Memory B cell (primary cell): ENCODE measurements at regions not wholly inside any gene's neighbourhood (a gene's known extent, or its start where the extent isn't known, plus 50 kb on each side); places are given as distances from the start of the nearest gene placed in this dataset.
"Not testable (repeated sequence)": the region's sequence is repeated elsewhere in the genome, so short reads cannot be mapped to it uniquely, and the experiment has no call there.

Experiments used
- ATAC-seq: fragments of 150-1000 bp; cut with Tn5 transposase; 2 replicates; pipeline ENCODE4 v1.10.0; 2021; ENCODE audit warnings: low read depth, mild to moderate bottlenecking, moderate library complexity
- DNase-seq, 2 donors: peaks; one replicate each; pipeline ENCODE4 v3.0.0; 2022; ENCODE audit warnings: low spot score in 2 of 2
- H3K27ac Mint-ChIP-seq: one replicate; pipeline ENCODE4 v1.8.0; 2022; ENCODE audit warnings: mild to moderate bottlenecking, moderate library complexity, mixed read lengths
- H3K27me3 Mint-ChIP-seq: one replicate; pipeline ENCODE4 v1.8.0; 2022; ENCODE audit warnings: mixed read lengths
- H3K36me3 Mint-ChIP-seq: one replicate; pipeline ENCODE4 v1.8.0; 2022; ENCODE audit warnings: mild to moderate bottlenecking, mixed read lengths
- H3K4me1 Mint-ChIP-seq: one replicate; pipeline ENCODE4 v1.8.0; 2022; ENCODE audit warnings: mixed read lengths
- H3K4me3 Mint-ChIP-seq: one replicate; pipeline ENCODE4 v1.8.0; 2022; ENCODE audit warnings: mild to moderate bottlenecking, moderate library complexity, mixed read lengths
- H3K9me3 Mint-ChIP-seq: one replicate; pipeline ENCODE4 v1.8.0; 2022; ENCODE audit warnings: mixed read lengths

DNA sequence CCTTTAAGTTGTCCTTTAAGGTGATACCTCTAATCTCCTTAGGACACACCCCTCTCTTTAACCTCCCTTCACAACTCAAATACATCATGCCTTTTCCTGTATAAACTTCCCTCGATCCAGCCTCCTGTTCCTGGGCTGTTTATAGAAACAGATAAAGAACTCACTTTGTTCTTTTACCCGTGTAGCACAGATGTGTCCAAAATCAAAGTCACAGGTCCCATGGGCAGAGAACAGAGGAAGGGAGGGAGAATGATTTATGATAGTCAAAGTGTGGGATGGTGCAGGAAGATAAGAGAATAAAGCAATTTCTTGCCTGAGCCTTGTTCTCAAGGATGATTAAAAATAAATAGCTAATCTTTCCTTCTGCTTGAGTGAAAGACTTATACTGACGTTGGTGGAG, 50.3 kb upstream of the CABCOCO1 start:
- Mint-ChIP-seq H3K27ac (no peak overlapping the region), H3K9me3 (no peaks in the 10 kb centered on the region), H3K36me3 (no peaks in the 10 kb centered on the region), H3K4me3 (no peak overlapping the region), H3K27me3 (peaks cover 2% of the 10 kb centered on the region), H3K4me1 (no peaks in the 10 kb centered on the region)
- ATAC-seq (no peak), DNase-seq (no peak)

DNA sequence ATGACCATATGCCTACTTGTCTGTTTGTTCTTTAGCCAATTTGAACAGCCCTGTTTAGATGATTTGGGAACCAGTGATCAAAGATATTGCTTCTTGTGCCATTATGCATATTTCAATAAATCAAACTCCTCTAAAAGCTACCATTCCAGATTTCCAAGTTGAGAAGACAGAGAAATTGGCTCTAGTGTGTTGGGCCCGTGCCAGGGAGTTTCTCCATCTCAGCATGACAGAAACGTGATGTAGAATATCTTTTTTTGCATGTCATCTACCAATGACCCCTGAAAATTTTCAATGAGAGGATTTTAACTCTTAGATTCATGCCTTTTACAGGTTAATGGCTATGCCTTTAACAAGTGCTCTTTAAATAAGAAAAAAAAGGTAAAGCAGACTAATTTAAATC, 50.7 kb upstream of the CABCOCO1 start:
- no peaks in the 10 kb centered on the region for H3K36me3 Mint-ChIP-seq
- no peak overlapping the region for H3K27ac Mint-ChIP-seq
- DNase-seq (no peak), ATAC-seq (no peak)
- H3K9me3 Mint-ChIP-seq = no peaks in the 10 kb centered on the region
- no peaks in the 10 kb centered on the region for H3K4me1 Mint-ChIP-seq
- H3K4me3 Mint-ChIP-seq = no peak overlapping the region
- H3K27me3 Mint-ChIP-seq = peaks cover 2% of the 10 kb centered on the region

DNA sequence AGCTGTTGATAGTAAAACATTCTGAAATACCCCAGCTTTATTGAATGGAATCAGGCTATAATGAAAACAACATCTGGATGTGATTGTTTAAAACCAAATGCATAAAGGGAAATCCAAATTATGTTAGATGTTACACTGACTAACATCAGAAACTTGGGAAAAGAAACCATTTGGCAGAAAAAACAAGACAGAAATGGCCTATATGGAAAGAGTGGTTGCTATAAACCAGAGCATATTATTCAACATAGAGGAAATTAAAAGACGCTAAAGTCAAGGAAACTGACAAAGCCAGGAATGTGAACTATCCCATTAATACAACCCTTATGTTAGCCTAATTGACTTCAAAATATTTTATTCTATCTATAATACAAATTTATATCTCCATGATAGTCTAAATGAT, 53.0 kb upstream of the CABCOCO1 start:
- no peak overlapping the region for H3K27ac Mint-ChIP-seq
- DNase-seq = no peak
- no peaks in the 10 kb centered on the region for H3K36me3 Mint-ChIP-seq
- H3K4me3 Mint-ChIP-seq = no peak overlapping the region
- no peak for ATAC-seq
- H3K27me3 Mint-ChIP-seq = peaks cover 4% of the 10 kb centered on the region
- H3K4me1 Mint-ChIP-seq = no peaks in the 10 kb centered on the region
- H3K9me3 Mint-ChIP-seq = no peaks in the 10 kb centered on the region

DNA sequence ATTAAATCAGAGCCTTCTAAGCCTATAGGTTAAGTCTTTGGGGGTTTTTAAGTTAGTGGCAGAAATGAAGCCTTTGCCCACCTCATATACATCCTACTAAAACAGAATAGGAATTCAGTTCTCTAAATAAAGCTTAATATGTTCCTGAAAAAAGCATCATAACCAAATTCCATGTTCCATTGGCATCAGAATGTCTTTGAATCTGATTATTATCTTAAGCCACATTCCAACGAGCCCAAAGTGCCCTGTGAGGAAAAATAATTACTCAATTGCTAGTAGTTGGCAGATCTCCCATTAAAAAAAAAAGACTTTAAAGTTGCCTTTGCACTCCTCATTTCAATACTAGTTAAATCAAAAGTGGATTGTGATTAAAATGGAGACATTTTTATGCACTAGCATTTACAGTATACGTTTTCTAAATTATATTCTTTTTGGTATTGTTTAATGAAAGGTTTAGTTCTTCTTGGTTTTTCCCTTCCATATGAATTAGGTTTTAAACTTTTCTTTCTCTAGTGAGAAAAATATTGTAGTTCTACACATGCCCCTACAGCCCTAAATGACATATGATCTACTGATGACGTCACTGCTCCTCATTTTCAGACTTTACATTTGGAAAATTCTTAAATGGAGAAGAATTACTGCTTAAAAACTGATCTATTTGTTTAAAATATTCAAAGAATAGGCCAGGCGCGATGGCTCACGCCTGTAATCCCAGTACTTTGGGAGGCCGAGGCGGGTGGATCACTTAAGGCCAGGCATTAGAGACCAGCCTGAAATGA, 54.3 kb upstream of the CABCOCO1 start:
- DNase-seq = no peak
- H3K4me3 Mint-ChIP-seq = no peak overlapping the region
- H3K9me3 Mint-ChIP-seq = no peaks in the 10 kb centered on the region
- peaks cover 3% of the 10 kb centered on the region for H3K27me3 Mint-ChIP-seq
- no peak for ATAC-seq
- H3K4me1 Mint-ChIP-seq = no peaks in the 10 kb centered on the region
- no peak overlapping the region for H3K27ac Mint-ChIP-seq
- H3K36me3 Mint-ChIP-seq = no peaks in the 10 kb centered on the region

DNA sequence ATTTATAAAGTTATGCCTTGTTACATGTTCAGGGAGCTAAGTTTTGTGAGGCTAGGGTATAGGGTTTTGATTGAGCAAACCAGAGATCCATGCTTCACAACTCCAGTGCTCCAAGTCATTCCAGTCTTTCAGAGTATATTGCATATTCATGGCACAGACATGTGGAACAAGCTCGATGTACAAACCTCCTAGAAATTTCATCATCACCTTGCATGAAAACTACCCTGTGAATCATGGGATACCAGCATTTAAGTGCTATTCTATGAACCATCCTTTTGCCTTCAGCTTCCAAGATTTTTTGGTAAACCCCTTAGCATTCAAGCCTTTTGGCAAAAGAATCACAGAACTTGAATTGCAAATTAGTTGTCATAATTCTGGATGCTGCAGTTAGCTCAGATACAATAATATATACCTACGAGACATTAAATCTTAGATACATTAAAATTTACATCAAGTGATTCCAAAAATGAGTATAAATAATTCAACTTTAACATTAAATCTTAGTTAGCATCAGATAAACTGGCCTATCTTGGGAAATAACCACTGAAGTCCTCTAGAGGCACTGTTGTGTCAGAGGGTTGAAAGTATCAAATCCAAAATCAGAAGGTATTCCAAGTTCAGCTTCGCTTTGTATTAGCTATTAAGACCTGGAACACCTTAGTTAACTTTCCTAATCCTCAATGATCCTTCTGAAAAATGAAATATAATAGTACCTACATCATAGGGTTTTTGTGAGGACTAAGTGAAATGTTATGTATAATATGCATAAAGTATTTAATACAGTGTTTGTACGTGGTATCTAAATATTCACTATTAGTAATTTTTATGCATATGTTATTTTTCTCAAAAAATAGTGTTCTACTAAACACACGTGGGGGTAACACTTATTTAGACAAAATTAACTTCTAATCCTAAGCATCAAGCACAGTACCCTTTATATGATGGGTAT, 55.5 kb upstream of the CABCOCO1 start:
- no peaks in the 10 kb centered on the region for H3K4me1 Mint-ChIP-seq
- H3K27ac Mint-ChIP-seq = no peak overlapping the region
- no peaks in the 10 kb centered on the region for H3K9me3 Mint-ChIP-seq
- H3K36me3 Mint-ChIP-seq = no peaks in the 10 kb centered on the region
- H3K27me3 Mint-ChIP-seq = peaks cover 5% of the 10 kb centered on the region
- no peak for DNase-seq
- no peak for ATAC-seq
- H3K4me3 Mint-ChIP-seq = no peak overlapping the region

DNA sequence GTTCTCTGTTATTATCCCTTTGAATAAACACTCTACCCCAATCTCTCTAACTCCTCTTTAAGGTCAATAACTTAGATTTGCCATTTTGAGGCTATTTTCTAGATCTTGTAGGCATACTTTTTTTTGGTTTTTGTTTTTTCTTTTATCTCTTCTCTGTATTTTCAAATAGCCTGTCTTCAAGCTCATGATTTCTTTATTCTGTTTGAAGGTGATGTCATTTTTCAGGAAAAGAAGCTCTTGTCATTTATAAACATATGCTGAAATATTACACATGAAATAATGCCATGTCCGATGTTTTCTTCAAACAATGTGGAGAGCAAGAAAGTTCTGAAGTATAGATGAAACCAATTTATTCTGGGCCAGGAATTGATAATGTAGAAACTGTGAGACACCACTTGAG, 57.5 kb upstream of the CABCOCO1 start:
- H3K27me3 Mint-ChIP-seq = peaks cover 5% of the 10 kb centered on the region
- H3K4me1 Mint-ChIP-seq = no peaks in the 10 kb centered on the region
- no peak for DNase-seq
- ATAC-seq = no peak
- no peak overlapping the region for H3K27ac Mint-ChIP-seq
- no peak overlapping the region for H3K4me3 Mint-ChIP-seq
- H3K36me3 Mint-ChIP-seq = no peaks in the 10 kb centered on the region
- no peaks in the 10 kb centered on the region for H3K9me3 Mint-ChIP-seq

DNA sequence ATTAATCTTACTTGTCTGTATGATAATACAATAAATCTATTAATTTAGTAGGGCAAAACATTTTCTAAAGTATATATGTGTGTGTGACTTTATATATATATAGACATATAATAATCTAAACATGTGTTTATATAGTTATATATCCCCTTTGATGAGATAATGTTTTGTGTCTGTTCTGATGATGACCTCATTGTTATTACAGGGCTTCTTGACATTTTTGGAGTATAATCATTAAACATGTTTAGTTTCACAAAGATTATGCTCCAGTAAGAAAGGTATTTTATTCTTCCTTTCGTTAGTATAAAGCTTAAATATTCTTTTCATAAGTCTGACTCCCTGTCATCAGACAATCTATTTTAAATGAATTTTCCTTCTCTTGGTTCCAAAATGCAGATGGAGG, 62.3 kb upstream of the CABCOCO1 start:
- no peak overlapping the region for H3K4me3 Mint-ChIP-seq
- H3K36me3 Mint-ChIP-seq = no peaks in the 10 kb centered on the region
- no peak for DNase-seq
- H3K27ac Mint-ChIP-seq = no peak overlapping the region
- H3K9me3 Mint-ChIP-seq = no peaks in the 10 kb centered on the region
- no peak for ATAC-seq
- no peaks in the 10 kb centered on the region for H3K4me1 Mint-ChIP-seq
- H3K27me3 Mint-ChIP-seq = peaks cover 7% of the 10 kb centered on the region

DNA sequence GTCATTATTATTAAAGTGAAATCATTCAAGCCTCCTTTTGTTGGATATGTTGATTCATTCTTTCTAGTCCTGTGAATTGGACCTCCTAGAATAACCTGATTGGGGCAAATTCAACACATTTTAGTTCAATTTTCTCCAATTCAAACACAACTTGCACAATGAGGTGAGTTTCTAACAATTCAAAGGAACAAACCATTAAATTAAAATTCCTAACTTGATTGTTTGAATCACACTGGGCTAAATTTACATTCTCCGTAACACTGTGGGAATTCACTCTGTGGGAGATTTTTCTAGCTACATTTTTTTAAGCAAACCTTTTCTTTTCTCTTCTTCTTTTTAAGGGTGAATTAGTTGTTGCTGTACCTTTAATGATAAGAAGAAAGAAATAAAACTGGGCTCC, 68.3 kb upstream of the CABCOCO1 start:
- no peak for ATAC-seq
- no peak overlapping the region for H3K4me3 Mint-ChIP-seq
- no peaks in the 10 kb centered on the region for H3K36me3 Mint-ChIP-seq

DNA sequence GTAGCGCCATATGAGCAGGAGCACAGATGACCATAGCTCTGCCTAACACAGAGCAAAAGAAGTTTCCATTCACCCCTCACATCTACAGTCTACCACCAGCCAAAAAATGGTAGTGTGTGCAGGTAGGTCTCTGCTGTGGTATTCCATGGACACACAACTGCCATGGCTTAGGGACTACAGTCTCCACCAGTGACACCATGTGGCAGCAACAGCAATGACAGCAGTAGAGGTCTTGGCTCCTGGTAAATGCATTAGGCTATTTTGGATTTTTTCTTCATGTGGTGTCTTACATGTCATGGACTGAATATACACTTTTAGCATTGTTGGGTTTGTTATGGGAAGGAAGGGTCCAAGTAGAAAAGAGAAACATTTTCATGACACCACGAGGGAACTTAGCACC, 70.1 kb upstream of the CABCOCO1 start:
- Mint-ChIP-seq H3K4me1 (peaks cover 5% of the 10 kb centered on the region), H3K4me3 (no peak overlapping the region), H3K27me3 (peaks cover 6% of the 10 kb centered on the region), H3K36me3 (no peaks in the 10 kb centered on the region), H3K27ac (no peak overlapping the region), H3K9me3 (no peaks in the 10 kb centered on the region)
- DNase-seq (no peak), ATAC-seq (no peak)

More for the DNA sequence above, 68.3 kb upstream of the CABCOCO1 start:
- H3K27me3 Mint-ChIP-seq = peaks cover 8% of the 10 kb centered on the region
- peaks cover 2% of the 10 kb centered on the region for H3K4me1 Mint-ChIP-seq
- no peak for DNase-seq
- H3K9me3 Mint-ChIP-seq = no peaks in the 10 kb centered on the region
- no peak overlapping the region for H3K27ac Mint-ChIP-seq

DNA sequence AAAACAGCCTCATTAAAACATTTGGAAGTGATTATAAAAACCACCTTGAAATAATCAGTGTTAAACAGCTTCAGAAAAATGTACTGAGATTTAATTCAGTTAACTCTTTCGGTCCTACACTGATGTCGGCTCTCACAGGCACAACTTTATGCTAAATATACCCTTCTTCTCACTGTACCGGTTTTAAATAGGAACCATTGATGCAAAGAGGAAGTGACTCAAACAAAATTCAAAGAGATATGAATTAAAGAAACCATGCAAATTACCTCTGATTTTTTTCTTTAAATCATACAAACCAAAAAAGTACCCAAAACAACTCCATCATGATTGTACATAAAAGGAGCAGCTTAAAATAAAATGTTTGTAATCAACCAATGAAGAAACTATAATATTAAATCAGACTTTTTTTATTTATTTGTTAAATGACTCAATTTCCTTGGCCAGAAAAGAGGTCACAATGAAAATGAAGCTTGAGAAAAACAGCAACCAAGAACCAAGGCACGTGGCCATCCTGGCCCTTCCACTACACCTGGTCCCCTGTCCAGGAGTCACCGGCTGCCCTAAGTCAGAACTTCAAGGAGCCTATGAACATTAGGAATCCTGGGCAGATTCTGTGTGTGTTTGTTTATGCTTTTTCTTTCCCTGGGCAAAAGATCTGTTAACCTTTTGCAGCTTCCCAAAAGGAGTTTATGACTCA, 73.0 kb upstream of the CABCOCO1 start:
- no peaks in the 10 kb centered on the region for H3K9me3 Mint-ChIP-seq
- peaks cover 5% of the 10 kb centered on the region for H3K4me1 Mint-ChIP-seq
- ATAC-seq (no peak), DNase-seq (no peak)
- H3K27ac Mint-ChIP-seq = no peak overlapping the region
- no peaks in the 10 kb centered on the region for H3K36me3 Mint-ChIP-seq
- peaks cover 4% of the 10 kb centered on the region for H3K27me3 Mint-ChIP-seq
- no peak overlapping the region for H3K4me3 Mint-ChIP-seq

DNA sequence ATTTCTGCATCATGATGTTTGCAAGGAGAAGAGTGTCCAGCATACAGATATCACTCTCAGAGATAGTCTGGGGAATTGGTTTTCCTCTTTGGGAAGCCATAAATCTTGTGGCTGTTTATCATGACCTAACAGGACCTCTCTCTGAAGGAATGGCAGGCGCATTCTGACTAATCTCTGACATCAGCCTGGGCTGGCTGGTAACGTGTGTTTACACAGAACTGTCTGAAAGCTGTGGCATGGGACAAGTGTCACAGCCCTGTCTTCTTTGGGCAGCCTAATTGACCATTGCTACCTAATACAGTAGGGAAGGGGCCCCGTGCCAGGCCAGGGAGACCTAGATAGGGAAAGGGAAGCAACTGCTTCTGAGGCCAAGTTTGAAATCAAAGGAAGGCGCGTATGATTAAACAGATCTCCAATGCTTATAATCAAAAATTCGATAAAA, 73.9 kb upstream of the CABCOCO1 start:
- no peaks in the 10 kb centered on the region for H3K9me3 Mint-ChIP-seq
- DNase-seq (no peak), ATAC-seq (no peak)
- peaks cover 5% of the 10 kb centered on the region for H3K4me1 Mint-ChIP-seq
- no peak overlapping the region for H3K4me3 Mint-ChIP-seq
- H3K27me3 Mint-ChIP-seq = peaks cover 4% of the 10 kb centered on the region
- no peak overlapping the region for H3K27ac Mint-ChIP-seq
- H3K36me3 Mint-ChIP-seq = no peaks in the 10 kb centered on the region

DNA sequence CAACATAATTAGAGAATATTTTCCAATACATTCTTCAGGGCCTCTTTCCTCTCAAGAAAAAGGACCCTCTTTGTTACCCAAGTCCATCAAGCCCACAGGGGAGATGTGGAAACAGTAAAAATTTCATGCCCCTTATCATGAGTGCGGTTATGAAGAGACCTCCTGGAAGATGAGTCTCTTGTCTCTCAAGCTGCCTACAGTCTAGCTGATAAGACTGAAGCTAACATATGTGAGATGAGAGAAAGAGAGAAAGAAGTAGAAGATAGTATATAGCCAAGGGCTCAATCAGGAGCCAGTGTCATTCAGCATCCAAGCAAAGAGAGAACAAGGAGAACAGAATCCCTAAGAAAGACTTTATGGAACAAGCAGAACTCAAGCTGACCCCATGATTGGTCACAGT, 75.9 kb upstream of the CABCOCO1 start:
- Mint-ChIP-seq H3K4me3 (no peak overlapping the region), H3K27ac (no peak overlapping the region), H3K36me3 (no peaks in the 10 kb centered on the region), H3K9me3 (no peaks in the 10 kb centered on the region), H3K27me3 (no peaks in the 10 kb centered on the region), H3K4me1 (peaks cover 5% of the 10 kb centered on the region)
- ATAC-seq (no peak), DNase-seq (no peak)

DNA sequence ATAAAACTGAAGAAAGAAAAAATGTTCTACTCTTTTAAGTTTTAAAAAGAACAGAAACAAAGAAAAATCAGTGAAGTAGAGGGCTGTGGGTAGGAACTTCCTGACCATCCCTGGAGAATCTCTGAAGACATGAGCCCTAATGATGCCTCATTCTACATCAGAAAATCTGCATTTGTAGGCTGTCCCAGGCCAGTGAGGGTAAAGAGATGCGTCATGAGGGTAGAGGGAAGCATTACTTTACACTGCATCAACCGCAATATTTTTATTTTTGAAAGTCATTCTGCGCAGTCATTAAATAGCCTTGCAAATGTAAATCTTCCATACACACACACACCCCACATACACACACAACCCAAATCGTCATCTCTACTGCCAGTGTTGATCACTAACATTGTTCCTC, 82.1 kb upstream of the CABCOCO1 start:
- peaks cover 1% of the 10 kb centered on the region for H3K27me3 Mint-ChIP-seq

DNA sequence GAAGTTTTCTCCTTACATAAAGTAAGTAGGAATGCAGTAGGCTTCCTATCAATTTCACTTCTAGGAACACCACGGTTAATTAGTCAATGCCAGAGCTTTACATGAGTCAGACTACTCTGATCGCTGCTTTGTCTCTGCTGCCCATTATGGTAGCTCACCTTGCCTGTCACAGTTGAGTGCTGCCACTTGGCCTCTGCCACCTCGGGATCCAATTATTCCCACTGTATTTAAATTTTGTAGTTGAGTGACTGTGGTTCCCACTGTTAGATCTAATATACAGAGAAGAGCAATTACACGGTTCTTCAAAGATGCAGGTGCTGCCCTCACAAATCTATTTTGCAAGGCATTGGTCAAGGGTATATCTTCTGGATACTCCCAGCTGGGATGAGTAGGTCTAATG, 92.5 kb upstream of the CABCOCO1 start:
- not testable (repeated sequence) for H3K4me1 Mint-ChIP-seq, DNase-seq, H3K36me3 Mint-ChIP-seq, H3K9me3 Mint-ChIP-seq, H3K4me3 Mint-ChIP-seq, H3K27ac Mint-ChIP-seq, ATAC-seq, H3K27me3 Mint-ChIP-seq

More for the DNA sequence above, 82.1 kb upstream of the CABCOCO1 start:
- ATAC-seq = no peak
- H3K4me1 Mint-ChIP-seq = no peaks in the 10 kb centered on the region
- H3K36me3 Mint-ChIP-seq = no peaks in the 10 kb centered on the region
- no peaks in the 10 kb centered on the region for H3K9me3 Mint-ChIP-seq
- no peak for DNase-seq
- no peak overlapping the region for H3K27ac Mint-ChIP-seq
- no peak overlapping the region for H3K4me3 Mint-ChIP-seq
